Activated CD4-positive, alpha-beta T cell treated with anti-CD3 and anti-CD28 coated beads for 36 hours (primary cell): ENCODE measurements at regions not wholly inside any gene's neighbourhood (a gene's known extent, or its start where the extent isn't known, plus 50 kb on each side); places are given as distances from the start of the nearest gene placed in this dataset.

Experiments
- ATAC-seq: fragments of 200-7000 bp; cut with Tn5 transposase; one replicate; pipeline ENCODE4 v1.10.0; 2021; ENCODE audit warnings: mild to moderate bottlenecking, moderate library complexity
- CTCF ChIA-PET: fragments of 350-600 bp; sonication (Branson Sonifier 250); formaldehyde crosslinking; loops from one replicate; lab custom pipeline; 2021; ENCODE audit warnings: antibody characterized with exemption; lab: Charles Lee
- POLR2A ChIA-PET: fragments of 350-600 bp; sonication (Branson Sonifier 250); formaldehyde crosslinking; loops from one replicate; lab custom pipeline; 2021; ENCODE audit warnings: antibody characterized with exemption, inconsistent platforms; lab: Charles Lee
- DNase-seq: peaks from one replicate; pipeline ENCODE4 v3.0.0-alpha.2; 2020
- H3K27ac Mint-ChIP-seq: one replicate; pipeline ENCODE4 v1.8.0; 2021; ENCODE audit warnings: mixed read lengths
- H3K27me3 Mint-ChIP-seq: one replicate; pipeline ENCODE4 v1.8.0; 2021; ENCODE audit warnings: mixed read lengths
- H3K36me3 Mint-ChIP-seq: one replicate; pipeline ENCODE4 v1.8.0; 2021; ENCODE audit warnings: low read depth, mixed read lengths
- H3K4me1 Mint-ChIP-seq: one replicate; pipeline ENCODE4 v1.8.0; 2021; ENCODE audit warnings: mixed read lengths
- H3K4me3 Mint-ChIP-seq: one replicate; pipeline ENCODE4 v1.8.0; 2021; ENCODE audit warnings: mild to moderate bottlenecking, moderate library complexity, mixed read lengths
- H3K9me3 Mint-ChIP-seq: one replicate; pipeline ENCODE4 v1.8.0; 2021; ENCODE audit warnings: low read depth, mixed read lengths
- intact Hi-C, 2 experiments: fragments of 100-400 bp; cut with DNase I in 1 of 2; cut with micrococcal nuclease in 1 of 2; formaldehyde crosslinking; loops; one replicate each; pipeline versions ENCODE4 v1.14.2 to v1.15.1; 2022 to 2024; cut with DNase I, micrococcal nuclease

DNA sequence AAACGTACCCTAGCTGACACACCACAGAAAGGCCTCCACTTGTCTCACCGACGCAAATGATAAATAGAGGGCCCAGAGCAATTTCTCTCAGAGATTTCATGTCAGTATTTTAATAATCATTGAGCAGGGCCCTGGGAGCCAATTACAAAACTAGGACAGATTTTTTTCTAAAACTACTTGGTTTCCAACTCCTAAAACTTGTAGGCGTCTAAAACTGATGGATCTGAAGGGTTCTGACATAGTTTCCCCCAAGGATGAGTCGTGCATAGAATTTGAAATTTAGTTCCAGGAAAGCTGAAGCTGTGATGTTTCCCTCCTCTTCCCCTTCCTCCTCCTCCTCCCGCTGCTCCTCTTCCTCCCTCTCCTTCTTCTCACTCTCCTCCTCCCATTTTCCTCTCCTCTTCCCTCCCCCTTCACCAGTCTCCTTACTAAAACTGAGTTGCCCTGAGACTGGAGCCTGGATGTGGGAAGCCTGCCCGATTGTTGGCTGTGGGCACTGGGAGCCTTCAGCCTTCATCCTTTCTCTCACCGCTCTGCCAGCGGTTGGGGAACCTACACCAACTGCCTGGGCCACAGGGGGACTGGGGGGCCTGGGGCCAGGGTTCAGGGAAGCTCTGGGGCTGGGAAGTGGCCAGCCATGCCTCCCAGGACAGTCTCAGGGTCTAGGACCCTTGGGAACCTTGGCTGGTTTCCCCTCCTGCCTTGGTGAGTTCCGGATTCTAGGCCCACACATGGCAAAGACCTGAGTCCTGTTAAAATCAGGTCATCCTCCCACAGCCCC, 73.9 kb upstream of the SLC6A11 start:
- Mint-ChIP-seq H3K9me3 (no peaks in the 10 kb centered on the region), H3K4me3 (no peak overlapping the region), H3K36me3 (no peaks in the 10 kb centered on the region), H3K27me3 (peaks cover 24% of the 10 kb centered on the region), H3K4me1 (peaks cover 2% of the 10 kb centered on the region), H3K27ac (no peak overlapping the region)
- CTCF ChIA-PET = interaction anchor here (0.6 kb wide), 1 partner anchor 322 kb away, joined by 3 read pairs; no protein-coding TSS in a partner anchor
- POLR2A ChIA-PET = no interaction called here
- ATAC-seq = no peak
- no peak for DNase-seq
- intact Hi-C loops = no loop called here

DNA sequence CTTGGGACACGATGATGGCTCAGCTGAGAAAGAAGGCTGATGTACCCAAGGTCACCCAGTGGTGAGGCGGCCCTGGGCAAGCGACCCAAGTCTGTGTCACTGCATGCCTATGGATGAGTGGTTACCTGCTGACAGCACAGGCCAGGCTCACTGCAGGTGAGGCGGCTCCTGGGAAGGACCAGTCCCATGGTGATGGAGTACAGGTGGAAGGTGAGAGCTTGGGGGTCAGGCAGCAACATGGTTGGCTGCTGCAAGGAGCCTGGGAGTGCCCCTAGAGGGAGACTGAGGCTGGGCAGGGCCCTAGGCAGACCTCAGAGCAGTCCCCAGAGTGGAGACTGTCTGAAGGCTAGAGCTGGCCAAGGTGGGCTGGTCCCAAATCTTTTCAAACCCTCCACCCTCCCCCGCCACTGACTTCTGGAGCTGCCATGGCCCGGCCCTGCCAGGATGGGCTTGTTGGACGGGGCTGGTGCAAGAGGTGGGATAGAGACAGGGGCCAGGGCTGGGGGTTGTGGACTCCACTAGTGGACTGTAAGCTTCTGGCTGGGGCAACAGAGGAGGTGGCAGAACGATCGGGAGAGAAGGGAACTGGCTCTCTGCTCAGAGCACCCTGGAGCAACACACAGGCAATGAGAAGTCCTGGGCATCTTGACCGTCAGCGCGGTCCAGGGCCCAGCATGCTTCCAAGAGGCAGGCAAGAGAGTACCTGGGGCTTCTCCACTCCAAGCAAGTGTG, 72.5 kb upstream of the SLC6A11 start:
- Mint-ChIP-seq H3K27me3 (peaks cover 15% of the 10 kb centered on the region), H3K4me3 (no peak overlapping the region), H3K9me3 (no peaks in the 10 kb centered on the region), H3K4me1 (no peaks in the 10 kb centered on the region), H3K36me3 (no peaks in the 10 kb centered on the region), H3K27ac (no peak overlapping the region)
- CTCF ChIA-PET = no interaction called here
- intact Hi-C loops = no loop called here
- DNase-seq (no peak), ATAC-seq (no peak)
- POLR2A ChIA-PET = interaction anchor here (0.5 kb wide), 1 partner anchor 964 kb away, joined by 6 read pairs; no protein-coding TSS in a partner anchor

DNA sequence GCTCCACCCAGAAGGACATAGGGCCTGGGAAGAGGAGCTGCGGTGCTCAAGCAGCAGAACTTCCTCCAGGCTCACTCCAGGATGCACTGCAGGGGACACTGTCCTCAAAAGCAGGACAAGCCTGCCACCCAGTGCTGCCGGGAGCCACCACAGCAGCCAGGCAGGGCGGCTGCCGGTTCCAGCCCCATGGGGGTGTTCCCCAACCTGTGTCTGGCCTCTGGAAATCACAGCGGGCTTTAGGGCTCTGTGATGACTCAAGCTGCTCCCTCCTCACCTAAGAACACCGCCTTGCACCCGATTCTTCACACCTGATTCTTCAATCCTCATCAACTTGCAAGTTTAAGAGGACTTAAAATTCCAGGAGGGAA, 71.9 kb upstream of the SLC6A11 start:
- CTCF ChIA-PET = interaction anchor here (0.5 to 0.6 kb wide), 2 partner anchors 617 to 1282 kb away, joined by 3 read pairs; no protein-coding TSS in a partner anchor
- intact Hi-C loops = no loop called here
- Mint-ChIP-seq H3K27ac (no peak overlapping the region), H3K4me3 (no peak overlapping the region), H3K27me3 (peaks cover 12% of the 10 kb centered on the region), H3K4me1 (no peaks in the 10 kb centered on the region), H3K9me3 (no peaks in the 10 kb centered on the region), H3K36me3 (no peaks in the 10 kb centered on the region)
- ATAC-seq (peak; percentile 83), DNase-seq (peak; percentile 66)
- POLR2A ChIA-PET = interaction anchor here (0.5 kb wide), 1 partner anchor 964 kb away, joined by 6 read pairs; no protein-coding TSS in a partner anchor

DNA sequence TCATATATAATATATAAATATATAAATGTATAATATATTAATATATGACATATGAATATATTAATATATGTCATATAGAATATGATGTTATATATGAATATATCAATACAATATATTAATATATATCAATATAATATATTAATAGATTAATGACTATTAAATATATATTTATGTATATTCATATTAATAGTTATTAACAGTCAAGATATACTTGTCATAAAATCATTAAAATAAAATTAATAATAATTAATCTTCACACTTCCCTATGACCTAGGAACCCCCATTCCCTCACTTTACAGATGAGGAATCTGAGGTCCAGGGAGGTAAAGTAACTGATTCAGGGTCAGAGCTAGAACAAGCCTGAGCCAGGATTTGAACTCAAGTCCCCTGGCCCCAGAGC, 70.6 kb upstream of the SLC6A11 start:
- Mint-ChIP-seq H3K4me3 (no peak overlapping the region), H3K27ac (no peak overlapping the region), H3K27me3 (peaks cover 10% of the 10 kb centered on the region), H3K4me1 (no peaks in the 10 kb centered on the region), H3K36me3 (no peaks in the 10 kb centered on the region), H3K9me3 (no peaks in the 10 kb centered on the region)
- DNase-seq = no peak
- ChIA-PET CTCF (no interaction called here), POLR2A (no interaction called here)
- intact Hi-C loops = no loop called here
- no peak for ATAC-seq

DNA sequence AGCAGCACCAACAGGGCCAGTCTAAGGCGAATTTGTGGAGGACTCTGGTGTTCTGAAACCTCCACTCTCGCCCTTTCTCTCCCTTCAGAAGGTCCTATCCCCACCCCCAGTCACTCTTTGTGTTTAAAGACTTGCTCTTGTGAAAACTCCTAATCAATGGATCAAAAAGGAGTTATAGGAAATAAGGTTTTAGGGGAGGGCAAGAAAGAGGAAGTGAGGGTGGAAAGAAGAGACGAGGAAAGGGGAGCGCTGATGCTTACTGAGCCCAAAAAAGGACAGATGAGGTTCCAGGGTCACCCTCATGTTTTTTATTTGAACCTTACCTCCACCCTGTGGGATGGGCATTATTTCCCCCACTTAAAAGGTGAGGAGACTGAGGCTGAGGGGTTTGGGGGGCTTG, 70.0 kb upstream of the SLC6A11 start:
- no peak overlapping the region for H3K4me3 Mint-ChIP-seq
- ChIA-PET CTCF (interaction anchor here (0.7 to 1.0 kb wide), 2 partner anchors 10 to 196 kb away, joined by 3 read pairs; no protein-coding TSS in a partner anchor), POLR2A (no interaction called here)
- H3K9me3 Mint-ChIP-seq = no peaks in the 10 kb centered on the region
- H3K36me3 Mint-ChIP-seq = no peaks in the 10 kb centered on the region
- no peak overlapping the region for H3K27ac Mint-ChIP-seq
- ATAC-seq (no peak), DNase-seq (no peak)
- intact Hi-C loops = no loop called here
- no peaks in the 10 kb centered on the region for H3K4me1 Mint-ChIP-seq
- peaks cover 9% of the 10 kb centered on the region for H3K27me3 Mint-ChIP-seq

DNA sequence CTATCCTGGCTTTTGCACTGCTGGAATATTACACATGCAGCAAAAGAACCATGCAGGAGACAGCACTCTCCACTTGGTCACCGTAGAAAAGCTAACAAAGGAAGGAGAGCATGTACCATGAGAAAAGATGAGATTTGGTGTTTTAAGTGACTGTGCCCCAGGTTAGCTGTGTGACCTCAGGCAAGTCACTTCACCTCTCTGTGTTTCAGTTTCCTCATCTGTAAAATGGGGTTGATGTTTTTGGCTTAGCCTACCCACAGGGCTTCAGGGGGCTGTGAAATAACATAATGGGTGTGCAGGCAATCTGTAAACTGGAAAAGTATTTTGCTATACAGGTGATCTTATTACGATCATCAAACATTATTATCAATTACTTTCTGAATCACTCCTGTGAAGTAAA, 69.3 kb upstream of the SLC6A11 start:
- peaks cover 10% of the 10 kb centered on the region for H3K27me3 Mint-ChIP-seq
- no peak overlapping the region for H3K4me3 Mint-ChIP-seq
- no peak for ATAC-seq
- POLR2A ChIA-PET = no interaction called here
- no peak for DNase-seq
- CTCF ChIA-PET = interaction anchor here (0.7 to 1.0 kb wide), 2 partner anchors 10 to 196 kb away, joined by 3 read pairs; no protein-coding TSS in a partner anchor
- no peaks in the 10 kb centered on the region for H3K36me3 Mint-ChIP-seq
- no peaks in the 10 kb centered on the region for H3K9me3 Mint-ChIP-seq
- H3K4me1 Mint-ChIP-seq = no peaks in the 10 kb centered on the region
- H3K27ac Mint-ChIP-seq = no peak overlapping the region
- intact Hi-C loops = no loop called here

DNA sequence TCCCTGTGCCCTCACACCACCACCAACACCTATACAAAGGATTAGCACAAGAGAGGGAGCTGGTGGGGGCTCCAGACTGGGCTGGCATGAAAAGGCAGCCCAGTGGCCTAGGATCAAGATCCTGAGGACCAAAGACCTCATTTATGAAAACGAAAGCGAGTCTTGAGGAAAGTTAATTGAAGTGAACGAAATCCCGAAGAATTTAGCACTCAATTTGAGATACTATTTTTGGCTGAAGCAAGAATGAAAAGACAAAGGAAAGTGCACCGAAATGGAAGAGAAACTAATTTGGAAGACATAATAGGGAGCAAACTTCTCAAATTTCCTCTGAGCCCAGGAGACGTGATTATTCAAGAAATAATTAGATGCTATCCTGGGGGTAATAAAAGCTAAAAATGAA, 68.7 kb upstream of the SLC6A11 start:
- Mint-ChIP-seq H3K36me3 (no peaks in the 10 kb centered on the region), H3K27ac (no peak overlapping the region), H3K27me3 (peaks cover 10% of the 10 kb centered on the region), H3K4me3 (no peak overlapping the region), H3K9me3 (no peaks in the 10 kb centered on the region), H3K4me1 (no peaks in the 10 kb centered on the region)
- ChIA-PET POLR2A (no interaction called here), CTCF (interaction anchor here (0.7 to 3.2 kb wide), 4 partner anchors 8 to 48 kb away, joined by 3 to 20 read pairs (median 3); no protein-coding TSS in a partner anchor)
- no peak for ATAC-seq
- intact Hi-C loops = no loop called here
- no peak for DNase-seq

DNA sequence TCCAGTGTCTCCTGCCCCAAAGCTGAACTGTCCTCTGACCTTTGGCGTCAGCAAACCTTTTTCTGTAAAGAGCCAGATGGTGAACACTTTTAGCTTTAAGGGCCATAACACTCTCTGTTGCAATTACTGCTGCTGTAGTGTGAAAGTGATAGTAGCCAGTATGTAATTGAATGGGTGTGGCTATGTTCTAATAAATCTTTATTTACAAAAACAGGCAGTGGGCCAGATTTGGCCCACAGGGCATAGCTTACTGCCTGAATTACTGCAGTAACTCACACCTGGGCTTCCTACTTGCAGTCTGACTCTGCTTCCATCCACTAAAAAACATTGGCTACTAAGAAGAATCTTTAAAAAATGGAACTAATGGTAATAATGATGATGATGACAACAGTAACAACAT, 68.0 kb upstream of the SLC6A11 start:
- H3K27me3 Mint-ChIP-seq = peaks cover 10% of the 10 kb centered on the region
- no peak overlapping the region for H3K27ac Mint-ChIP-seq
- no peak overlapping the region for H3K4me3 Mint-ChIP-seq
- DNase-seq (no peak), ATAC-seq (no peak)
- H3K9me3 Mint-ChIP-seq = no peaks in the 10 kb centered on the region
- no peaks in the 10 kb centered on the region for H3K4me1 Mint-ChIP-seq
- ChIA-PET POLR2A (no interaction called here), CTCF (interaction anchor here (0.7 to 3.2 kb wide), 4 partner anchors 9 to 49 kb away, joined by 3 to 20 read pairs (median 3); no protein-coding TSS in a partner anchor)
- intact Hi-C loops = no loop called here
- H3K36me3 Mint-ChIP-seq = no peaks in the 10 kb centered on the region

DNA sequence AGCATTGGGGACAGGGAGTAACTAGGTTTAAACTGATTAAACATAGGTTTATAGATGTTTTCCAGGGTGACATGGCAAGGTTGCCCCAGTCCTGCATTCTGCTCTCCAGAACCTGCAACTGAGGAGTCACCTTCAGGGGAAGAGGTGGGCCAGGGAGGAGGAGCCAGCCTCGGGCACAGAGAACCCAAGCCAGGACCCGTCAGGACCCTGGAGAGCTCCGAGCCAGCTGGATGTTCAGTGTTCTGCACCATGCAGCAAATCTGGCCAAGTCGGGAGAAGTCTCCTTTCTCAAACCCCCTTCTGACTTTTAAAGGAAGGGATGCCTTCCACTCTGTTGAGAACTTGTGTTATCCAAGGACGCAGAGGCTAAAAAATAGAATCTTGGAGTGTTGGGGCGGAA, 62.1 kb upstream of the SLC6A11 start:
- peaks cover 5% of the 10 kb centered on the region for H3K4me1 Mint-ChIP-seq
- no peaks in the 10 kb centered on the region for H3K9me3 Mint-ChIP-seq
- no peak for ATAC-seq

DNA sequence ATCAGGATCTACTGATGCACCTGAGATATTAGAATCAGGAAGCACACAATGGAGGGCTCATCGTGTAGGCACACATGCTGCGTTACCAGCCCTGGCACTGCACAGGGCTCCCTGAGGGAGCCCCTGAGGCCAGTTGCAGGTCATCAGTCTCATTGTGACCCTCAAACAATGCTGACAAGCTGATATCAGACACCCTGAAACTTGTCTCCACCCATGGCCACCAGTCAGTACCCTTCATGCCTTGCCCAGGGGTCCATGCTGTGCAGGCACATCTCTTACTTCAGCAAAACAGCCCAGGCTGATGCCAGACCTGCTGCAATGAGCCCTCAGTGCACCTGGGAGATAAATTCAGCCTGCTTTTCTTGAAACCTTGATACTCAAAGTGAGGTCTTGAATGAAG, 59.5 kb upstream of the SLC6A11 start:
- Mint-ChIP-seq H3K4me1 (peaks cover 5% of the 10 kb centered on the region), H3K4me3 (no peak overlapping the region), H3K9me3 (no peaks in the 10 kb centered on the region), H3K27ac (no peak overlapping the region), H3K36me3 (no peaks in the 10 kb centered on the region), H3K27me3 (peaks cover 34% of the 10 kb centered on the region)
- intact Hi-C loops = loop anchor here (5.0 kb wide), 2 partner anchors 186 to 1966 kb away; no protein-coding TSS in a partner anchor
- ATAC-seq (no peak), DNase-seq (no peak)
- ChIA-PET CTCF (interaction anchor here (0.5 to 6.4 kb wide), 9 partner anchors 9 to 308 kb away, joined by 3 to 38 read pairs (median 6); no protein-coding TSS in a partner anchor), POLR2A (no interaction called here)

More for the DNA sequence above, 62.1 kb upstream of the SLC6A11 start:
- Mint-ChIP-seq H3K27ac (no peak overlapping the region), H3K36me3 (no peaks in the 10 kb centered on the region), H3K4me3 (no peak overlapping the region), H3K27me3 (peaks cover 24% of the 10 kb centered on the region)
- intact Hi-C loops = loop anchor here in 1 of 2 experiments (5.0 kb wide), 1 partner anchor 157 kb away; no protein-coding TSS in a partner anchor
- POLR2A ChIA-PET = no interaction called here
- peak; percentile 75 for DNase-seq
- CTCF ChIA-PET = interaction anchor here (1.7 kb wide), 1 partner anchor 14 kb away, joined by 5 read pairs; no protein-coding TSS in a partner anchor
